ENCODE measurements at regions not wholly inside any gene's neighbourhood (a gene's known extent, or its start where the extent isn't known, plus 50 kb on each side); places are given as distances from the start of the nearest gene placed in this dataset.

GRCh38 chr15:95485367-95485766 is 845.1 kb upstream of the NR2F2 start:
- TF ChIP-seq, protein P1, sequence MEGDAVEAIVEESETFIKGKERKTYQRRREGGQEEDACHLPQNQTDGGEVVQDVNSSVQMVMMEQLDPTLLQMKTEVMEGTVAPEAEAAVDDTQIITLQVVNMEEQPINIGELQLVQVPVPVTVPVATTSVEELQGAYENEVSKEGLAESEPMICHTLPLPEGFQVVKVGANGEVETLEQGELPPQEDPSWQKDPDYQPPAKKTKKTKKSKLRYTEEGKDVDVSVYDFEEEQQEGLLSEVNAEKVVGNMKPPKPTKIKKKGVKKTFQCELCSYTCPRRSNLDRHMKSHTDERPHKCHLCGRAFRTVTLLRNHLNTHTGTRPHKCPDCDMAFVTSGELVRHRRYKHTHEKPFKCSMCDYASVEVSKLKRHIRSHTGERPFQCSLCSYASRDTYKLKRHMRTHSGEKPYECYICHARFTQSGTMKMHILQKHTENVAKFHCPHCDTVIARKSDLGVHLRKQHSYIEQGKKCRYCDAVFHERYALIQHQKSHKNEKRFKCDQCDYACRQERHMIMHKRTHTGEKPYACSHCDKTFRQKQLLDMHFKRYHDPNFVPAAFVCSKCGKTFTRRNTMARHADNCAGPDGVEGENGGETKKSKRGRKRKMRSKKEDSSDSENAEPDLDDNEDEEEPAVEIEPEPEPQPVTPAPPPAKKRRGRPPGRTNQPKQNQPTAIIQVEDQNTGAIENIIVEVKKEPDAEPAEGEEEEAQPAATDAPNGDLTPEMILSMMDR (IDR thresholded peaks at IDR 0.05; ENCODE audit: poor library complexity, severe bottlenecking): no peak
- Histone ChIP-seq H3K27ac (ENCODE audit: poor library complexity, severe bottlenecking) (no peak overlapping the region), H3K36me3 (ENCODE audit: low read depth) (no peaks in the 10 kb centered on the region), H3K4me3 (ENCODE audit: severe bottlenecking) (no peak overlapping the region), H3K9me3 (ENCODE audit: severe bottlenecking) (no peaks in the 10 kb centered on the region), H3K27me3 (ENCODE audit: insufficient read depth, poor library complexity, severe bottlenecking) (no peaks in the 10 kb centered on the region), H3K4me1 (ENCODE audit: insufficient read depth, poor library complexity, severe bottlenecking) (no peaks in the 10 kb centered on the region)
- DNase-seq (ENCODE audit: low spot score) (no peak), ATAC-seq (ENCODE audit: low read depth) (no peak)

DNA sequence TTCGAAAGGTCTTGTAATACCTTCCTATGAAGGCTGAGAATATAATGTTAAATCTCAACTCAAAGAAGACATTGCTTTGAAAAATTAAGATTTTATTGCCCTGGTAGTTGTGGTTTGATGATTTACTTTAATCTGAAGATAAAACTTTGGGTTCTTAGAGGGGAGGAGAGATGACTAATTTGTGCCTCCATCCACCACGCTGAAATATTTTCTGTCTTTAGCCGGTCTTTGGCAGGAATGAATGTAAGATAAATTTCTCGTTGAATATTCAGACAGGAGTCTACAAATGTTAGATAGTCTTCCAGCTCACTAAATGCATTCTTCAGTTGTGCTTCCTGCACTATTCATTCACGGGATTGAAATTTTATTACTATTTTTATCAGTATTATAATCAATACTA is 844.3 kb upstream of the NR2F2 start:
- no peak overlapping the region for H3K27ac ChIP-seq (ENCODE audit: poor library complexity, severe bottlenecking)
- DNase-seq (ENCODE audit: low spot score) (no peak), ATAC-seq (ENCODE audit: low read depth) (no peak)
- H3K27me3 ChIP-seq (ENCODE audit: insufficient read depth, poor library complexity, severe bottlenecking): no peaks in the 10 kb centered on the region
- H3K4me3 ChIP-seq (ENCODE audit: severe bottlenecking): no peak overlapping the region
- H3K4me1 ChIP-seq (ENCODE audit: insufficient read depth, poor library complexity, severe bottlenecking): no peaks in the 10 kb centered on the region
- TF ChIP-seq, protein P1 (IDR thresholded peaks at IDR 0.05; ENCODE audit: poor library complexity, severe bottlenecking): no peak
- H3K9me3 ChIP-seq (ENCODE audit: severe bottlenecking): no peaks in the 10 kb centered on the region
- no peaks in the 10 kb centered on the region for H3K36me3 ChIP-seq (ENCODE audit: low read depth)

DNA sequence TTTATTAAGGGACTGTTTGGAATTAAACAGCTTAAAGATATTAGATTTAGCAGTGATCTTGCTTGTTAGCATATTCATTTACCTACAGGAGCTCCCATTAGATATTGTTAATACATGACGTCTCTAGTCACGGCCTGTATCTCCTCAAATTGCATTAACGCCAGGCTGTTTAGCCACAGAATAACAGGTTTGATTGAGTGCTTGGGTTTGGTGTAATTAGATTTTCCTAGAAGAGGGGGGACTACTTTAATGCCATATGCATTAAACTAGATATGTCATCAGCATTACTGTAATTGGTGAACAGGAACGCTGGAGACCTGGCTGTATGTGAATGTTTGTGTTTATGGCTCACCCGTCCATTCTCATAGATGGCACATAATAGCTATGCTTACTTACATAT is 841.4 kb upstream of the NR2F2 start:
- DNase-seq (ENCODE audit: low spot score) (no peak), ATAC-seq (ENCODE audit: low read depth) (no peak)
- Histone ChIP-seq H3K9me3 (ENCODE audit: severe bottlenecking) (no peaks in the 10 kb centered on the region), H3K27ac (ENCODE audit: poor library complexity, severe bottlenecking) (no peak overlapping the region), H3K4me3 (ENCODE audit: severe bottlenecking) (no peak overlapping the region), H3K4me1 (ENCODE audit: insufficient read depth, poor library complexity, severe bottlenecking) (no peaks in the 10 kb centered on the region), H3K27me3 (ENCODE audit: insufficient read depth, poor library complexity, severe bottlenecking) (no peaks in the 10 kb centered on the region), H3K36me3 (ENCODE audit: low read depth) (no peaks in the 10 kb centered on the region)
- TF ChIP-seq, protein P1 (IDR thresholded peaks at IDR 0.05; ENCODE audit: poor library complexity, severe bottlenecking): no peak

DNA sequence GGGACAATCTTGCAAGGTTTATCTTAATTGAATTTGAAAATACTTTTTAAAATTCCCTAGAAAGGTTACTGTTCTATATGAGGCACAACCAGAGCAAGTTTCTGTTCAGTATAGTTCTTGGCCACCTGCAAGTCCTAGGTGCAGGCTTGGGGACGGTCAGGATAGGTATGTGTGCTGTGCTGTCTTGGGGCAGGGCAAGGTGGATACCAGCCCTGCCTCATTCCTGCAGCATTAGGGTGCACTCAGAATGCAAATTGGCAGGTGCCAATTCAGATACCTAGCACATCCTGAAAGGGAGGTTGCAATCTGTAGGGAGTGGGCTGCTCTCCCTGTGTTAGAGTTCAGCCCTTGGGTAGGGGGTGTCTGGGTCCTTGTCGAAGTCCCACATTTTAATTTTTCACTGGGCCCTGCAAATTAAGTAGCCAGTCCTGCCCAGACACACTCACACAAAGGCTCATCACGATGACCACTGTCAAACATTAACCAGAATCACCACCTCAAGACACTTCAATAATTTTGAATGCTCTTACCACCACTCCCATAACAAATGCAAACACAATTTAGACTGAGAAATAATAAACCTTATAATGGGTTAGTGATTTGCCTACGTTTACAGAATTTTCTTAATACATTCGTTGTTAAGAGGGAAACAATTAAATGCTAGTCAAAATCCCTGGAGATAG is 838.0 kb upstream of the NR2F2 start:
- no peak overlapping the region for H3K27ac ChIP-seq (ENCODE audit: poor library complexity, severe bottlenecking)
- no peaks in the 10 kb centered on the region for H3K9me3 ChIP-seq (ENCODE audit: severe bottlenecking)
- ATAC-seq (ENCODE audit: low read depth): peak; percentile 76
- DNase-seq (ENCODE audit: low spot score): no peak
- no peaks in the 10 kb centered on the region for H3K27me3 ChIP-seq (ENCODE audit: insufficient read depth, poor library complexity, severe bottlenecking)
- TF ChIP-seq, protein P1 (IDR thresholded peaks at IDR 0.05; ENCODE audit: poor library complexity, severe bottlenecking): no peak
- H3K4me1 ChIP-seq (ENCODE audit: insufficient read depth, poor library complexity, severe bottlenecking): no peaks in the 10 kb centered on the region
- H3K36me3 ChIP-seq (ENCODE audit: low read depth): no peaks in the 10 kb centered on the region
- no peak overlapping the region for H3K4me3 ChIP-seq (ENCODE audit: severe bottlenecking)

- DNase-seq (ENCODE audit: low spot score): no peak
- H3K9me3 ChIP-seq (ENCODE audit: severe bottlenecking): no peaks in the 10 kb centered on the region
- no peak overlapping the region for H3K27ac ChIP-seq (ENCODE audit: poor library complexity, severe bottlenecking)
- no peaks in the 10 kb centered on the region for H3K4me1 ChIP-seq (ENCODE audit: insufficient read depth, poor library complexity, severe bottlenecking)
- H3K4me3 ChIP-seq (ENCODE audit: severe bottlenecking): no peak overlapping the region
- no peaks in the 10 kb centered on the region for H3K36me3 ChIP-seq (ENCODE audit: low read depth)
- H3K27me3 ChIP-seq (ENCODE audit: insufficient read depth, poor library complexity, severe bottlenecking): no peaks in the 10 kb centered on the region
- TF ChIP-seq, protein P1 (IDR thresholded peaks at IDR 0.05; ENCODE audit: poor library complexity, severe bottlenecking): no peak
- ATAC-seq (ENCODE audit: low read depth): 0 out of 3 replicates have a peak, but pooled peaks have one; percentile 11
Observed at GRCh38 chr15:95494971-95495541, 835.4 kb upstream of the NR2F2 start.
